IMR-90 (cell line): ENCODE measurements at regions not wholly inside any gene's neighbourhood (a gene's known extent, or its start where the extent isn't known, plus 50 kb on each side); places are given as distances from the start of the nearest gene placed in this dataset.

Source experiments
- ATAC-seq: fragments of 200-7000 bp; cut with Tn5 transposase; 2 replicates; pipeline ENCODE4 v1.9.1; 2020; ENCODE audit warnings: low read depth, mild to moderate bottlenecking, moderate library complexity
- BruUV-seq: library from RNA; stranded (reverse); fragments of 400-500 nt; replicated peaks from 2 replicates; lab custom pipeline; 2021; lab: Mats Ljungman, UMichigan
- CTCF ChIA-PET: fragments of 300-600 bp; formaldehyde crosslinking; extraction: SDS; loops from one replicate; lab custom pipeline; 2021; ENCODE audit warnings: antibody characterized with exemption; lab: Yijun Ruan, JAX
- POLR2A ChIA-PET: fragments of 300-600 bp; sonication (Branson Sonifier 250); formaldehyde crosslinking; loops from one replicate; lab custom pipeline; 2022; ENCODE audit warnings: antibody characterized with exemption; ENCODE audit not compliant: unreplicated experiment; lab: Charles Lee
- DNase-seq: peaks from one replicate; pipeline ENCODE4 v3.0.0; 2013
- H2AFZ ChIP-seq: replicated peaks from 2 replicates; pipeline ENCODE3; 2013; ENCODE audit warnings: low read length, mild to moderate bottlenecking; ENCODE audit not compliant: poor library complexity
- H2AK5ac ChIP-seq: 2 replicates; pipeline ENCODE4 v1.6.1; 2013; ENCODE audit warnings: low read depth, low read length, inconsistent platforms
- H2AK9ac ChIP-seq: replicated peaks from 2 replicates; pipeline ENCODE3; 2013; ENCODE audit warnings: mild to moderate bottlenecking, low read depth, low read length, moderate library complexity; ENCODE audit not compliant: poor library complexity
- H2BK120ac ChIP-seq: 2 replicates; pipeline ENCODE4 v1.6.1; 2013; ENCODE audit warnings: low read depth, low read length, inconsistent platforms
- H2BK15ac ChIP-seq: 3 replicates; pipeline ENCODE4 v1.6.1; 2013; ENCODE audit warnings: low read depth, low read length, inconsistent platforms
- H2BK20ac ChIP-seq: 2 replicates; pipeline ENCODE4 v1.6.1; 2013; ENCODE audit warnings: low read depth, mild to moderate bottlenecking, inconsistent platforms, low read length, moderate library complexity
- H2BK5ac ChIP-seq: 2 replicates; pipeline ENCODE4 v1.6.1; 2013; ENCODE audit warnings: mild to moderate bottlenecking, low read depth, low read length, inconsistent platforms; ENCODE audit not compliant: poor library complexity, severe bottlenecking
- H3K14ac ChIP-seq: replicated peaks from 2 replicates; pipeline ENCODE4 v1.6.1; 2013; ENCODE audit warnings: low read depth, low read length, inconsistent platforms
- H3K18ac ChIP-seq: 2 replicates; pipeline ENCODE4 v1.6.1; 2013; ENCODE audit warnings: low read depth, low read length, control low read depth
- H3K23ac ChIP-seq: 2 replicates; pipeline ENCODE4 v1.6.1; 2013; ENCODE audit warnings: low read depth, low read length, inconsistent platforms
- H3K27ac ChIP-seq: 2 replicates; pipeline ENCODE4 v1.5.1; 2013; ENCODE audit warnings: mild to moderate bottlenecking, control low read depth, low read length; ENCODE audit not compliant: insufficient read depth
- H3K27me3 ChIP-seq: 2 replicates; pipeline ENCODE4 v1.6.1; 2013; ENCODE audit warnings: low read length; ENCODE audit not compliant: control insufficient read depth, insufficient read depth
- H3K36me3 ChIP-seq: 2 replicates; pipeline ENCODE4 v1.6.1; 2013; ENCODE audit warnings: low read length, mixed read lengths; ENCODE audit not compliant: control insufficient read depth, insufficient read depth
- H3K4ac ChIP-seq: 2 replicates; pipeline ENCODE4 v1.6.1; 2013; ENCODE audit warnings: low read depth, low read length, inconsistent platforms
- H3K4me1 ChIP-seq: 2 replicates; pipeline ENCODE4 v1.6.1; 2013; ENCODE audit warnings: low read length, mixed read lengths; ENCODE audit not compliant: control insufficient read depth, insufficient read depth
- H3K4me2 ChIP-seq: 2 replicates; pipeline ENCODE4 v1.6.1; 2013; ENCODE audit warnings: low read depth, mild to moderate bottlenecking, control low read depth, low read length, moderate library complexity
- H3K4me3 ChIP-seq: 2 replicates; pipeline ENCODE4 v1.5.1; 2013; ENCODE audit warnings: low read depth, mild to moderate bottlenecking, control low read depth, low read length, moderate library complexity; ENCODE audit not compliant: insufficient read depth
- H3K56ac ChIP-seq: 2 replicates; pipeline ENCODE4 v1.6.1; 2013; ENCODE audit warnings: low read length, inconsistent platforms; ENCODE audit not compliant: insufficient read depth; ENCODE audit errors: extremely low read depth
- H3K79me1 ChIP-seq, 2 experiments: 2 replicates each; pipeline ENCODE4 v1.6.1; 2013; ENCODE audit warnings: low read length in 2 of 2, inconsistent platforms in 1 of 2, low read depth in 1 of 2
- H3K9ac ChIP-seq: 2 replicates; pipeline ENCODE4 v1.6.1; 2013; ENCODE audit warnings: low read depth, low read length, control low read depth
- H3K9me1 ChIP-seq: 2 replicates; pipeline ENCODE4 v1.6.1; 2013; ENCODE audit warnings: low read length, inconsistent platforms; ENCODE audit not compliant: insufficient read depth
- H3K9me3 ChIP-seq: 2 replicates; pipeline ENCODE4 v1.6.1; 2013; ENCODE audit warnings: low read length; ENCODE audit not compliant: control insufficient read depth, insufficient read depth
- H4K20me1 ChIP-seq: 2 replicates; pipeline ENCODE4 v1.6.1; 2013; ENCODE audit warnings: low read length, inconsistent platforms; ENCODE audit not compliant: insufficient read depth
- H4K5ac ChIP-seq: 2 replicates; pipeline ENCODE4 v1.6.1; 2013; ENCODE audit warnings: mild to moderate bottlenecking, low read depth, low read length, control low read depth
- H4K8ac ChIP-seq, 2 experiments: 2 replicates each; pipeline ENCODE4 v1.6.1; 2013; ENCODE audit warnings: low read depth in 2 of 2, low read length in 2 of 2, control low read depth in 1 of 2, inconsistent platforms in 1 of 2
- H4K91ac ChIP-seq: 2 replicates; pipeline ENCODE4 v1.6.1; 2013; ENCODE audit warnings: low read depth, low read length, inconsistent platforms; ENCODE audit not compliant: insufficient read depth
- BHLHE40 ChIP-seq: fragments of 150-350 bp; IDR thresholded peaks from 2 replicates; pipeline ENCODE4 v1.6.1; 2016; ENCODE audit warnings: mild to moderate bottlenecking, low read depth, low read length
- CEBPB ChIP-seq: IDR thresholded peaks from 2 replicates; pipeline ENCODE4 v1.6.1; 2012; ENCODE audit warnings: low read depth, low read length, improper control_type of control experiment
- CHD1 ChIP-seq: IDR thresholded peaks from 2 replicates; pipeline ENCODE4 v1.6.1; 2012; ENCODE audit warnings: low read depth, low read length, improper control_type of control experiment
- CTCF ChIP-seq: conservative IDR thresholded peaks from 2 replicates; pipeline ENCODE4 v1.5.1; 2012; ENCODE audit warnings: mild to moderate bottlenecking, low read depth, low read length, improper control_type of control experiment
- ELK1 ChIP-seq: fragments of 150-350 bp; IDR thresholded peaks from 2 replicates; pipeline ENCODE4 v1.6.1; 2016; ENCODE audit warnings: low read depth, mild to moderate bottlenecking, low read length, moderate library complexity, borderline replicate concordance
- FOS ChIP-seq: fragments of 150-350 bp; IDR thresholded peaks from 2 replicates; pipeline ENCODE4 v1.6.1; 2016; ENCODE audit warnings: low read depth, low read length
- MAFK ChIP-seq: IDR thresholded peaks from 2 replicates; pipeline ENCODE4 v1.6.1; 2012; ENCODE audit warnings: low read depth, low read length, improper control_type of control experiment
- MAZ ChIP-seq: IDR thresholded peaks from 2 replicates; pipeline ENCODE4 v1.6.1; 2012; ENCODE audit warnings: low read depth, mild to moderate bottlenecking, low read length, improper control_type of control experiment, moderate library complexity, borderline replicate concordance
- MXI1 ChIP-seq: IDR thresholded peaks from 2 replicates; pipeline ENCODE4 v1.6.1; 2012; ENCODE audit warnings: low read depth, mild to moderate bottlenecking, low read length, moderate library complexity, borderline replicate concordance
- NFE2L2 ChIP-seq: fragments of 150-350 bp; IDR thresholded peaks from 2 replicates; pipeline ENCODE4 v1.6.1; 2016; ENCODE audit warnings: low read depth, mild to moderate bottlenecking, low read length
- POLR2A ChIP-seq: IDR thresholded peaks from 2 replicates; pipeline ENCODE4 v1.6.1; 2012; ENCODE audit warnings: mild to moderate bottlenecking, low read depth, low read length
- RAD21 ChIP-seq: IDR thresholded peaks from 2 replicates; pipeline ENCODE4 v1.6.1; 2012; ENCODE audit warnings: low read length, improper control_type of control experiment
- RCOR1 ChIP-seq: IDR thresholded peaks from 2 replicates; pipeline ENCODE4 v1.6.1; 2012; ENCODE audit warnings: mild to moderate bottlenecking, low read length, improper control_type of control experiment; ENCODE audit not compliant: insufficient replicate concordance
- RFX5 ChIP-seq: IDR thresholded peaks from 2 replicates; pipeline ENCODE4 v1.8.0; 2012; ENCODE audit warnings: low read depth, mild to moderate bottlenecking, low read length, moderate library complexity
- SMC3 ChIP-seq: fragments of 150-350 bp; IDR thresholded peaks from 2 replicates; pipeline ENCODE4 v1.6.1; 2016; ENCODE audit warnings: low read depth, mild to moderate bottlenecking, antibody characterized with exemption, low read length, moderate library complexity
- WGBS, 2 experiments: methylation state at CpG; one replicate each; pipeline versions ENCODE4 v1.1.5 to v1.1.7; 2013; ENCODE audit warnings: missing lambda C conversion rate in 2 of 2; ENCODE audit not compliant: insufficient read length in 1 of 2; ENCODE audit errors: extremely low coverage in 2 of 2; 5-methylcytosine and 5-hydroxymethylcytosine counted together
- dilution Hi-C: fragments of 300-500 bp; cut with HindIII; formaldehyde crosslinking; loops from one replicate; pipeline ENCODE4 v1.14.3; 2018; ENCODE audit warnings: low sequenced_read_pairs; ENCODE audit not compliant: unreplicated experiment
- in situ Hi-C: fragments of 300-500 bp; cut with MboI; formaldehyde crosslinking; loops from 3 replicates; pipeline ENCODE4 v1.14.3; 2019; ENCODE audit warnings: low sequenced_read_pairs, inconsistent platforms, mixed read lengths
- intact Hi-C: fragments of 100-400 bp; cut with micrococcal nuclease; formaldehyde crosslinking; loops from 2 replicates; pipeline ENCODE4 v1.10.0; 2022
- TF ChIP-seq, protein P1 (sequence below): fragments of 150-350 bp; IDR thresholded peaks from 2 replicates; pipeline ENCODE4 v1.6.1; 2017; ENCODE audit warnings: mild to moderate bottlenecking, antibody characterized with exemption, low read length, low read depth

DNA sequence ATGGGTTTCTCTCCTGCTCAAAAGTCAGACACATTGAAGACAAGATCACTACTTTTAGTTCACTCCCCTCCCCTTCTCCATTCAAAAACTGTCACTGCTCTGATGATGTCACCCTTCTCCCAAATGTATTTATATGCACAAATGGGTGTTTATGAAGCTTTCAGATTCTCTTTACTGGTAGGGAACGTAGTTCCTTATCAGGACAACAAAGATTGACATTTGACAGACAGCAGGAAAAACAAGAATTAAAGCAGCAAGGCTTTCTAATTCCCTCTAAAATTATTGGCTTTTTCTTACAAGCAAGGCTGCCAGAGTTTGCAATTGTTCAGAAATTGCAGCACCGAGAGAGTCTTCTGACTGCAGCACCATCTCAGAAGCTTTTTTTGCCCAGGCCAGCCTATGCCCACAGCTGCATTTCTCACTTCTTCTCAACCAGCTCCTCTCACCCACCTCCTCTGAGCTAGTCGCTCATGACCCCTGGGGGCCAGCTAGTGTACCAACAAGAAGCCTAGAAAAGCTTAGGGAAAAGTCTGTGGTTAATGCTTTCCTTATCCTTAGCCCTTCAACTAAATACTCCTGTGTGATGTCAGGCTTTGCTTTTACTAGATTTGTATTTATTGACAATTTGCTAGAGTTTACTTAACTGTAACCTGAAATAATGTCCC, 265.1 kb downstream of the HTR7 start:
- dilution Hi-C loops: no loop called here
- H3K18ac ChIP-seq: no peak overlapping the region
- ATAC-seq (peak; percentile 93), DNase-seq (peak; percentile 51)
- H2BK5ac ChIP-seq: no peak overlapping the region
- no peak overlapping the region for H3K23ac ChIP-seq
- no peak overlapping the region for H2AFZ ChIP-seq
- no peaks in the 10 kb centered on the region for H3K9me1 ChIP-seq
- no peak overlapping the region for H2AK9ac ChIP-seq
- no CpG with 5 or more reads among the region's 3 CpGs for WGBS, 2 experiments
- H3K27me3 ChIP-seq: peaks cover 10% of the 10 kb centered on the region
- ChIA-PET POLR2A (no interaction called here), CTCF (interaction anchor here (0.7 to 1.6 kb wide), 5 partner anchors 10 to 444 kb away, joined by 3 to 16 read pairs (median 4); no protein-coding TSS in a partner anchor)
- no peak overlapping the region for H4K8ac ChIP-seq
- no peak overlapping the region for H3K4ac ChIP-seq
- no peak overlapping the region for H3K9ac ChIP-seq
- in situ Hi-C loops: no loop called here
- no peak overlapping the region for H2AK5ac ChIP-seq
- TF ChIP-seq RAD21 (peak; percentile 80), FOS (no peak), BHLHE40 (no peak), NFE2L2 (no peak), SMC3 (peak; percentile 80), CHD1 (no peak), MXI1 (no peak), CEBPB (no peak), MAZ (no peak), RCOR1 (no peak), MAFK (no peak), ELK1 (no peak), POLR2A (no peak), CTCF (peak; percentile 64), RFX5 (no peak)
- TF ChIP-seq, protein P1, sequence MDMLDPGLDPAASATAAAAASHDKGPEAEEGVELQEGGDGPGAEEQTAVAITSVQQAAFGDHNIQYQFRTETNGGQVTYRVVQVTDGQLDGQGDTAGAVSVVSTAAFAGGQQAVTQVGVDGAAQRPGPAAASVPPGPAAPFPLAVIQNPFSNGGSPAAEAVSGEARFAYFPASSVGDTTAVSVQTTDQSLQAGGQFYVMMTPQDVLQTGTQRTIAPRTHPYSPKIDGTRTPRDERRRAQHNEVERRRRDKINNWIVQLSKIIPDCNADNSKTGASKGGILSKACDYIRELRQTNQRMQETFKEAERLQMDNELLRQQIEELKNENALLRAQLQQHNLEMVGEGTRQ: no peak
- no peak overlapping the region for H3K27ac ChIP-seq
- no peak overlapping the region for H3K56ac ChIP-seq
- BruUV-seq: no TSS peak
- no peak overlapping the region for H3K4me2 ChIP-seq
- no peak overlapping the region for H4K5ac ChIP-seq
- no peak overlapping the region for H4K91ac ChIP-seq
- no peak overlapping the region for H2BK15ac ChIP-seq
- H3K9me3 ChIP-seq: no peaks in the 10 kb centered on the region
- H3K4me3 ChIP-seq: no peak overlapping the region
- intact Hi-C loops: loop anchor here (1.0 to 10.0 kb wide), 5 partner anchors 304 to 1168 kb away; no protein-coding TSS in a partner anchor
- H3K4me1 ChIP-seq: no peaks in the 10 kb centered on the region
- H4K20me1 ChIP-seq: no peaks in the 10 kb centered on the region
- H2BK120ac ChIP-seq: no peak overlapping the region
- H3K79me1 ChIP-seq: no peaks in the 10 kb centered on the region
- no peaks in the 10 kb centered on the region for H3K36me3 ChIP-seq
- H2BK20ac ChIP-seq: no peak overlapping the region
- no peak overlapping the region for H3K14ac ChIP-seq
